ENCODE measurements at regions not wholly inside any gene's neighbourhood (a gene's known extent, or its start where the extent isn't known, plus 50 kb on each side); places are given as distances from the start of the nearest gene placed in this dataset.

DNA sequence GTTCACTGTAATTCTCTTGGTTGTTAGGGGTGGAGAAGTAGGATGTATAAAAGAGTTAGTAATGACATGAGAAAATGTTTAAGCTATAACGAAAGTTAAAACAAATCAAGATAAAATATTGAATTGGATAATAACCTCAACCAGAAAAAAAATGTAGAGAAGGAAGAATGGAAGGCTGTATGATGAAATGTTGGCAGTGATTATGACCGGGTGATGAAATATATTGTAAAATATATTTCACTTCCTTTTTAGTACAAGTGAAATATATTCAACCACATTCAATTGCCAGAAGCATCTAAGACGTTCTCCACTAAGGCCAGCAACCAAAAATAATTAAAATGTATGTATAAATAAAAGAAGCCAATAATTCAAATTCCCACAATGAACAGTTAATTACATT, 309.3 kb upstream of the FGF13 start (continued):
- TF ChIP-seq CREB1 (IDR thresholded peaks at IDR 0.05), result no peak
- TF ChIP-seq CREB1 (CRISPR knock-in tag; IDR thresholded peaks at IDR 0.05), result no peak
- TF ChIP-seq PAX8 (CRISPR knock-in tag; IDR thresholded peaks at IDR 0.05; ENCODE audit: borderline replicate concordance), result no peak
- no peak for TF ChIP-seq ZNF674 (CRISPR knock-in tag; IDR thresholded peaks at IDR 0.05; ENCODE audit: low read depth)
- TF ChIP-seq ZEB1 (IDR thresholded peaks at IDR 0.05; ENCODE audit: insufficient replicate concordance, low read depth), result no peak

DNA sequence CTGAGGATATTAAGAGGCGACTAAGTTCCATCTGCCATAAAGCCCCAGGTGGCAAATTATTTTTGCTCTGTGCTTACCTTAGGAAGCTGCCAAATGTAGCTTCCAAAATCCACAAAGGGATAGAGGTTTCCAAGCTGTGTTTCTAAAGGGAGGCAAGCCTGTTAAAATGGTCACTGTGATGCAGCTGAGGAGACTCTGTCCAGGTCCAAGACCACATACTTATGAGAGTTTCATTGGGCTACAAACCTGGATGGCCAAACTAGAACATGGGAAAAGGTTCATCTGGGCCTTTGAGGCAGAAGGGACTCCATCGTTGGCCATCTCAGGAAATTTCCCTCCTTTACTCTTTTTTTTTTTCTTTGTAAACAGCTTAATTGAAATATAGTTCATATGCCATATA, 306.9 kb upstream of the FGF13 start:
- no peak for DNase-seq (ENCODE audit: low spot score)
- no peak overlapping the region for H3K27ac ChIP-seq (ENCODE audit: extremely low read length, insufficient read depth, low read length)
- no peak overlapping the region for H3K4me3 ChIP-seq (replicated peaks in 1 of 3; ENCODE audit: insufficient read depth in 1 of 3, low read depth in 2 of 3, low read length in 3 of 3)
- WGBS (ENCODE audit: low lambda C conversion rate), result 0% methylated on average over 1 of the region's 2 CpGs
- no peak overlapping the region for H2AFZ ChIP-seq (ENCODE audit: low read length)
- H3K4me2 ChIP-seq (ENCODE audit: low read depth, low read length), result no peak overlapping the region
- H3K36me3 ChIP-seq (replicated peaks in 1 of 2; ENCODE audit: control insufficient read depth in 1 of 2, insufficient read depth in 2 of 2, low read length in 2 of 2), result no peaks in the 10 kb centered on the region
- CTCF ChIA-PET (ENCODE audit: low intra/inter-chr PET ratio, low total read pairs), result no interaction called here
- in situ Hi-C loops (cut with HindIII; ENCODE audit: extremely low pct_ligation_motif_present, low pct_unique_long_range_greater_than_20kb), result no loop called here
- no peaks in the 10 kb centered on the region for H3K27me3 ChIP-seq (ENCODE audit: control insufficient read depth in 1 of 2, insufficient read depth in 2 of 2, low read length in 2 of 2)
- POLR2A ChIA-PET, result no interaction called here
- no peaks in the 10 kb centered on the region for H3K79me2 ChIP-seq (ENCODE audit: insufficient read depth, low read length)
- peaks cover 11% of the 10 kb centered on the region for H3K9me3 ChIP-seq (ENCODE audit: low read length)
- TF ChIP-seq, protein P1, sequence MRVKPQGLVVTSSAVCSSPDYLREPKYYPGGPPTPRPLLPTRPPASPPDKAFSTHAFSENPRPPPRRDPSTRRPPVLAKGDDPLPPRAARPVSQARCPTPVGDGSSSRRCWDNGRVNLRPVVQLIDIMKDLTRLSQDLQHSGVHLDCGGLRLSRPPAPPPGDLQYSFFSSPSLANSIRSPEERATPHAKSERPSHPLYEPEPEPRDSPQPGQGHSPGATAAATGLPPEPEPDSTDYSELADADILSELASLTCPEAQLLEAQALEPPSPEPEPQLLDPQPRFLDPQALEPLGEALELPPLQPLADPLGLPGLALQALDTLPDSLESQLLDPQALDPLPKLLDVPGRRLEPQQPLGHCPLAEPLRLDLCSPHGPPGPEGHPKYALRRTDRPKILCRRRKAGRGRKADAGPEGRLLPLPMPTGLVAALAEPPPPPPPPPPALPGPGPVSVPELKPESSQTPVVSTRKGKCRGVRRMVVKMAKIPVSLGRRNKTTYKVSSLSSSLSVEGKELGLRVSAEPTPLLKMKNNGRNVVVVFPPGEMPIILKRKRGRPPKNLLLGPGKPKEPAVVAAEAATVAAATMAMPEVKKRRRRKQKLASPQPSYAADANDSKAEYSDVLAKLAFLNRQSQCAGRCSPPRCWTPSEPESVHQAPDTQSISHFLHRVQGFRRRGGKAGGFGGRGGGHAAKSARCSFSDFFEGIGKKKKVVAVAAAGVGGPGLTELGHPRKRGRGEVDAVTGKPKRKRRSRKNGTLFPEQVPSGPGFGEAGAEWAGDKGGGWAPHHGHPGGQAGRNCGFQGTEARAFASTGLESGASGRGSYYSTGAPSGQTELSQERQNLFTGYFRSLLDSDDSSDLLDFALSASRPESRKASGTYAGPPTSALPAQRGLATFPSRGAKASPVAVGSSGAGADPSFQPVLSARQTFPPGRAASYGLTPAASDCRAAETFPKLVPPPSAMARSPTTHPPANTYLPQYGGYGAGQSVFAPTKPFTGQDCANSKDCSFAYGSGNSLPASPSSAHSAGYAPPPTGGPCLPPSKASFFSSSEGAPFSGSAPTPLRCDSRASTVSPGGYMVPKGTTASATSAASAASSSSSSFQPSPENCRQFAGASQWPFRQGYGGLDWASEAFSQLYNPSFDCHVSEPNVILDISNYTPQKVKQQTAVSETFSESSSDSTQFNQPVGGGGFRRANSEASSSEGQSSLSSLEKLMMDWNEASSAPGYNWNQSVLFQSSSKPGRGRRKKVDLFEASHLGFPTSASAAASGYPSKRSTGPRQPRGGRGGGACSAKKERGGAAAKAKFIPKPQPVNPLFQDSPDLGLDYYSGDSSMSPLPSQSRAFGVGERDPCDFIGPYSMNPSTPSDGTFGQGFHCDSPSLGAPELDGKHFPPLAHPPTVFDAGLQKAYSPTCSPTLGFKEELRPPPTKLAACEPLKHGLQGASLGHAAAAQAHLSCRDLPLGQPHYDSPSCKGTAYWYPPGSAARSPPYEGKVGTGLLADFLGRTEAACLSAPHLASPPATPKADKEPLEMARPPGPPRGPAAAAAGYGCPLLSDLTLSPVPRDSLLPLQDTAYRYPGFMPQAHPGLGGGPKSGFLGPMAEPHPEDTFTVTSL (CRISPR knock-in tag; IDR thresholded peaks at IDR 0.05; ENCODE audit: borderline replicate concordance), result no peak
- no peak for TF ChIP-seq ZNF101 (CRISPR knock-in tag; IDR thresholded peaks at IDR 0.05; ENCODE audit: borderline replicate concordance, low read depth)
- no peak for TF ChIP-seq NR3C1 (CRISPR knock-in tag; IDR thresholded peaks at IDR 0.05)
- TF ChIP-seq ZNF83 (CRISPR knock-in tag; IDR thresholded peaks at IDR 0.05; ENCODE audit: borderline replicate concordance), result no peak
- TF ChIP-seq MAFF (IDR thresholded peaks at IDR 0.05; ENCODE audit: low read depth, low read length), result no peak
- TF ChIP-seq, protein P2, sequence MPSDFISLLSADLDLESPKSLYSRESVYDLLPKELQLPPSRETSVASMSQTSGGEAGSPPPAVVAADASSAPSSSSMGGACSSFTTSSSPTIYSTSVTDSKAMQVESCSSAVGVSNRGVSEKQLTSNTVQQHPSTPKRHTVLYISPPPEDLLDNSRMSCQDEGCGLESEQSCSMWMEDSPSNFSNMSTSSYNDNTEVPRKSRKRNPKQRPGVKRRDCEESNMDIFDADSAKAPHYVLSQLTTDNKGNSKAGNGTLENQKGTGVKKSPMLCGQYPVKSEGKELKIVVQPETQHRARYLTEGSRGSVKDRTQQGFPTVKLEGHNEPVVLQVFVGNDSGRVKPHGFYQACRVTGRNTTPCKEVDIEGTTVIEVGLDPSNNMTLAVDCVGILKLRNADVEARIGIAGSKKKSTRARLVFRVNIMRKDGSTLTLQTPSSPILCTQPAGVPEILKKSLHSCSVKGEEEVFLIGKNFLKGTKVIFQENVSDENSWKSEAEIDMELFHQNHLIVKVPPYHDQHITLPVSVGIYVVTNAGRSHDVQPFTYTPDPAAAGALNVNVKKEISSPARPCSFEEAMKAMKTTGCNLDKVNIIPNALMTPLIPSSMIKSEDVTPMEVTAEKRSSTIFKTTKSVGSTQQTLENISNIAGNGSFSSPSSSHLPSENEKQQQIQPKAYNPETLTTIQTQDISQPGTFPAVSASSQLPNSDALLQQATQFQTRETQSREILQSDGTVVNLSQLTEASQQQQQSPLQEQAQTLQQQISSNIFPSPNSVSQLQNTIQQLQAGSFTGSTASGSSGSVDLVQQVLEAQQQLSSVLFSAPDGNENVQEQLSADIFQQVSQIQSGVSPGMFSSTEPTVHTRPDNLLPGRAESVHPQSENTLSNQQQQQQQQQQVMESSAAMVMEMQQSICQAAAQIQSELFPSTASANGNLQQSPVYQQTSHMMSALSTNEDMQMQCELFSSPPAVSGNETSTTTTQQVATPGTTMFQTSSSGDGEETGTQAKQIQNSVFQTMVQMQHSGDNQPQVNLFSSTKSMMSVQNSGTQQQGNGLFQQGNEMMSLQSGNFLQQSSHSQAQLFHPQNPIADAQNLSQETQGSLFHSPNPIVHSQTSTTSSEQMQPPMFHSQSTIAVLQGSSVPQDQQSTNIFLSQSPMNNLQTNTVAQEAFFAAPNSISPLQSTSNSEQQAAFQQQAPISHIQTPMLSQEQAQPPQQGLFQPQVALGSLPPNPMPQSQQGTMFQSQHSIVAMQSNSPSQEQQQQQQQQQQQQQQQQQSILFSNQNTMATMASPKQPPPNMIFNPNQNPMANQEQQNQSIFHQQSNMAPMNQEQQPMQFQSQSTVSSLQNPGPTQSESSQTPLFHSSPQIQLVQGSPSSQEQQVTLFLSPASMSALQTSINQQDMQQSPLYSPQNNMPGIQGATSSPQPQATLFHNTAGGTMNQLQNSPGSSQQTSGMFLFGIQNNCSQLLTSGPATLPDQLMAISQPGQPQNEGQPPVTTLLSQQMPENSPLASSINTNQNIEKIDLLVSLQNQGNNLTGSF (CRISPR knock-in tag; IDR thresholded peaks at IDR 0.05), result no peak
- TF ChIP-seq IKZF1 (IDR thresholded peaks at IDR 0.05), result no peak
- no peak for TF ChIP-seq SP2 (CRISPR knock-in tag; IDR thresholded peaks at IDR 0.05)
- no TSS peak for BruUV-seq (replicated peaks)
- no peak overlapping the region for H3K9ac ChIP-seq (ENCODE audit: insufficient read depth, low read depth, low read length)
- H3K4me1 ChIP-seq (ENCODE audit: insufficient read depth, low read length), result no peaks in the 10 kb centered on the region
- no peak for ATAC-seq
- no peaks in the 10 kb centered on the region for H4K20me1 ChIP-seq (ENCODE audit: insufficient read depth, low read length)
- FAIRE-seq, result no peak
- intact Hi-C loops (cut with micrococcal nuclease; ENCODE audit: unreplicated experiment), result no loop called here

Data from HepG2 (cell line).